HG02938 (cell line): ENCODE measurements at regions not wholly inside any gene's neighbourhood (a gene's known extent, or its start where the extent isn't known, plus 50 kb on each side); places are given as distances from the start of the nearest gene placed in this dataset.
"Not testable (repeated sequence)": the region's sequence is repeated elsewhere in the genome, so short reads cannot be mapped to it uniquely, and the experiment has no call there.

ENCODE experiments used
- ATAC-seq: cut with Tn5 transposase; IDR thresholded peaks from one replicate; pipeline ENCODE4 v1.9.1; 2021; ENCODE audit warnings: mild to moderate bottlenecking, moderate library complexity; ENCODE audit not compliant: unreplicated experiment

DNA sequence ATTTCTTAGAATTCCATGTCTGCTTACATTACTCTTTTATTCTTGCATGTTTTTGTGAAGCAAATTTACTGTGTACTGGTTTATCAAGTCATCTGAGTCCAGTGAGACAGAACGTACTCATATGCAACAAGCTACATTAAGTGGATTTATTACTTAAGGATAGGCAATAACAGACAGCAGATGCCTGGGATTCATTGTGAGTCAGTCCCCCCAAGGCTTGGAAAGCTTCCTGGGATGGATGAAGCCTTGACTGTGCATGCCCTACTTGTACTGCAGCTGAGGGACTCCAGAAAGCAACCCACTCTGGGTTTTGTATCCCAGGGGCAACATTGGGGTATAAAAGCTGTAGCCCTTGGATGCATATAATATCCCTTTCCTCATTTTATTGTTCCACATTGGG, 113.4 kb upstream of the RAB18 start:
- ATAC-seq = no peak

DNA sequence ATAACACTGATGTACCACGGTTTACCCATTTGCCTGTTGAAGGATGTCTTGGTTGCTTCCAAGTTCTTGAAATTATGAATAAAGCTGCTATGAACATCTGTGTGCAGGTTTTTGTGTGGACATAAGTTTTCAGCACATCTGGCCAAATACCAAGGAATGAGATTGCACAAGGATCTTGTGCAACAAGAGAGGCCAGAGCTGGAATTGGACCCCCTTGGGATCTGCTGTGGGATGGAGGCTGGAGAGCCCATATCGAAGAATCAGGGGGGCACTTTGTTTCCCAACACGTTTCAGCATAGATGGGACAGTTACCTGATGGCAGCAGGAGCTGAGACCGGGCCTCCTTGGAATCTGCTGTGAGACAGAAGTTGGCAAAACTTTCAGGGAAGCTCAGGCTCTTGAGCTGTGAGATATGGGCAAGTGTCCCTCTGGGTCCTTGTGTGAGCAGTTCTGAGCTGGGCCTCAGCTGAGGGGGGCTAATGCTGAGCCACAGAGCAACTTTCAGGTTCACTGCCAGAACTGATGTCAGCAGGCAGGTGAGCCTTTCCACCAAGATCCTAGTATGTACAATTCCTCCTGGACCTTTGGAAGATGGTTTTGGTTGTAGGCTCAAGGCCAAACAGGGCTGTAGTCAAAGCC, 115.2 kb upstream of the RAB18 start:
- no peak for ATAC-seq

DNA sequence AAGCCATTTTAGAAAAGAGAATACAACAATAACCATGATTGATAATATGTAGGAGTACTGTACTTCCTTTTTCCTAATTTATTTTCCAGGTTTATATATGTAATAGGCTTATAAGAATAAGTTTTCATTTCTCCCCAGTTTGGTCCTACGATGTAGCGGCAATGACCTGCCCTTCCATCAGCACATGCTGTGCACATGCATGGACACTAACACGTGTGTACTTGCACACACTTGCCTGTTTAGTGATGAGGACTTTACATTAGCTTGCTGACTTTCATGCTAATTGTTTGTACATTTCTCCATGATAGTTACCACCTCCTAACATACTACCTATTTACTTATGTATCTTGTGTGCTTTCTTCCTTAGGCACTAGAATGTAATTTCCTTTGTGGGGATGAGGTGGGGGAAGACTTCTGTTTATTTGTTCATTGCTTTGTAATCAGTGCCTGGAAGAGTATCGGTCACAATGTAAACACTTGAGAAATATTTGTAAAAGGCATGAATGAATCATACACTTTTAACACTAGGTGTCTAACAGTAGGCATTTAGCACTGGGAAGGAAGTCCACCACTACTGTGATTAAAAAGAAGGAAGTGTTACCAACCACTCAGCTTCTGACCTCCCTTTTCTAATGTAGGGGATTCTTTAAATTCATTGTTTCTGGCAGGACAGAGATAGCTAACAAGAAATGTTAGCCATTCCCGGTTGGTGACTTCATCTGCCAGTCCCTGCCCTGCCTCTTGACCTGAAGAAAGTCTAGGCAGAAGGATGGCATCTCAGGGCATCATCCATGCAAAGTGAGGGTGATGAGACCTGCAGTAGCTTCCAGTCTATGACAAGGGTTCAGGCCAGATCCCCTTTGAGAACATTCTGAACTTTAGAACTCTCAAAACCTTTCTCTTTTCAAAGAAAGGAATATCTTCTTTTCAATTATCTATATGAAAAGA, 120.2 kb upstream of the RAB18 start:
- no peak for ATAC-seq

DNA sequence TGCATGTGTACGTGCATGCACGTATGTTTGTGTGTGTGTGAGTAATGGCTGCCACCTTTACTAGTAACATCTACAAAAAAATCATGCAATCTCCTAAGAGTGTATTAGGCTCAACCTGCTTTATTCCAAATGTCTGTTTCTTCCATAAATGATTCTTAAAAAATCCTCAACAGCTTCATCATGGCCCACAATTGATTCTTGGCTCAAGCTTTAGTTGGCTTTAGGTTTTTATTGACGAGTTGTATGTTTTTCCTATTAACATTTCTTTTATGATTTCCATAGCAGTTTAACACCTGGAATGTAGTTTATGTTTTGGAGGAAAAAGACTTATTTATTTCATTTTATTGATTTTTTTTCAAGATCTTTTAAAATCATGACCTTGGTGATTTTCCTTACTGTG, 121.9 kb upstream of the RAB18 start:
- no peak for ATAC-seq

DNA sequence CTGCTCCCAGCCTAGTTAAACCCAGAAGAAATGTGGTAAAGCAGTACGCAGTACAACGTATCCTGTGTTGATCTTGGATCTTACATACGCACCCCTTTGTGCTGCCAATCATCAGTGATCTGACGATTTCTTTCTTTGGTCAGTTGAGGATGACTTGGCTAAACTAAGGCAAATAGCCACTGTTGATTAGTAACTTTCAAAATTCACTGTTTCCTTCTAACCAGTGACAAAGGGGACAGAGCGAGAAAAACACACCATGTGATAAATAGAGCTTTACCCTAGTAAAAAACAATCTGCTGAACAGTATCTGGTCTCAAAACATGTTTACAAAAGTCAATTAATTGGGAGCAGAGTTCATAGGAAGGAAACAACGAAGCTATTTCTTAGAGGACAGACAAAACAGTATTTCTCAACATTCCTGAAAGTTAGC, 123.2 kb upstream of the RAB18 start:
- ATAC-seq = no peak

DNA sequence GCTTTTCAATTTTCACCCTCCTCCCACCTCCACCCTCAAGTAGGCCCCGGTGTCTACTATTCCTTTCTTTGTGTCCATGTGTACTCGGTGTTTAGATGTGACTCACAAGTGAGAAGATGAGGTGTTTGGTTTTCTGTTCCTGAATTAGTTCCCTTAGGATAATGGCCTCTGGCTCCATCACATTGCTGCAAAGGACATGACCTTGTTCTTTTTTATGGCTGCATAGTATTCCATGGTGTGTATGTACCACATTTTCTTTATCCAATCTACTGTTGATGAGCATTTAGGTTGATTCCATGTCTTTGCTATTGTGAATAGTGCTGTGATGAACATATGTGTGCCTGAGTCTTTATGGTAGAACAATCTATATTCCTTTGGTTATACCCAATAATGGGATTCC, 125.1 kb upstream of the RAB18 start:
- not testable (repeated sequence) for ATAC-seq

DNA sequence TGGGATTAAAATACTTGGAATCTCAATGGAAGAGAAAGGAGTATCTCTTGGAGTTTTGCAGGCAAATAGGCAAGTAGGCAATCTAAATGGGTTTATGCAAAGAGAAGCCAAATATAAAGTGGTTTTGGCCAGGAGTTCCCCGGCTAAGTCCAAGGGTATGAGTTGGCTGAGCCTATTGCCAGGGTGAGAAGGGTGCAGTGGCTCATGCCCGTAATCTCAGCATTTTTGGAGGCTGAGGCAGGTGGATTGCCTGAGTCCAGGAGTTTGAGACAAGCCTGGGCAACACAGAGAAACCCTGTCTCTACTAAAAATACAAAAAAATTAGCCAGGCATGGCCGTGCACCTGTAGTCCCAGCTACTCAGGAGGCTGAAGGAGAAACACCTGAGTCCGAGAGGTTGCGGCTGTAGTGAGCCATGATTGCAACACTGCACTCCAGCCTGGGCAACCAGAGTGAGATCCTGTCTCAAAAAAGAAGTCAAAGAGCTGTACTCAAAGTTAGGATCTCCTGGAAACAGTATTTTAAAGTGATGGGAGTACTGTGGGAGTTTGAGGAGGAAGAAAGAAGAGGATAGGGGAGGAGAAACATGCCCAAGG, 130.4 kb upstream of the RAB18 start:
- no peak for ATAC-seq

DNA sequence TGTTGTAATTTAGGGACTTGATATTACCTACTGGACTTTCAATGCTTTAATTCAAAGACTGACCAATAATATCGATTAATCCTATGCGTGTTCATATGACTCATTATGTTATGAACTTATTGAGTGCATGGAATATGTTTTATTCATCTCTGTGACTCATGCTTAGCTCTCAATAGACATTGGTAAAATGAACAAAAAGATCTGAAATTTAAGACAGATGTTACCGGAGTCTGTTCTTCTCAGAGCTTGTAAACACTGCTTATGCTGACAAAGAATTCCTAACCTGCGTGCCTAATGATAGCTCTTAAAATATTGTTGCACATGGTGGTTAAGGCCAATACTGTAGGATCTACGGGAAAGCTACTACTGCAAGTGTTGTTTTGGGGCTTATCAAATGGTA, 131.5 kb upstream of the ACBD5 start:
- ATAC-seq = no peak

DNA sequence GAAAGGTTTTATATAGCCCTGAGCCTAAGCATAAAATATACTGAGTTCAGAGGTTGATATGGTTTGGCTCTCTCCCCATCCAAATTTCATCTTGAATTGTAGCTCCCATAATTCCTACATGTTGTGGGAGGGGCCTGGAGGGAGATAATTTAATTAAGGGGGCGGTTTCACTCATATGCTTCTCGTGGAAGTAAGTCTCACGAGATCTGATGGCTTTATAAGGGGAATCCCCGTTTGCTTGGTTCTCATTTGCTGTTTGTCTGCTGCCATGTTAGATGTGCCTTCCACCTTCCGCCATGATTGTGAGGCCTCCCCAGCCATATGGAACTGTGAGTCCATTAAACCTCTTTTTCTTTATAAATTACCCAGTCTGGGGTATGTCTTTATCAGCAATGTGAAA, 130.8 kb upstream of the ACBD5 start:
- ATAC-seq = not testable (repeated sequence)

DNA sequence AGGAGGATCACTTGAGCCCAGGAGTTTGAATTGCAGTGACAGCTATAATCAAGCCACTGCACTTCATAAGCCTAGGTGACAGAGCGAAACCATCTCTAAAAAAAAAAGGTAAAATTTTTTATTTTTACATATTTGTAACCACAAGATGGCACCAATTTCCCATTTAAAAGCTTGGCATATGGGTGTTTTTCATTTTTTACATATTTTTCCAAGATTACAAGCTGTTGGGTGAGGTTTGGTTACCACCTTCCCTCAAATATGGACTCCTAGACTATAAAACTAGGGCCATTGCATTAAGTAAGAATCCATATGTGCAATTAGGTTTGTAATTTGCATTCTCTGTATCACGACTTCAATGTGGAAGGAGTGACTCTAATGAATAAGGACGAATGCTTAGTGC, 129.3 kb upstream of the ACBD5 start:
- ATAC-seq = no peak

DNA sequence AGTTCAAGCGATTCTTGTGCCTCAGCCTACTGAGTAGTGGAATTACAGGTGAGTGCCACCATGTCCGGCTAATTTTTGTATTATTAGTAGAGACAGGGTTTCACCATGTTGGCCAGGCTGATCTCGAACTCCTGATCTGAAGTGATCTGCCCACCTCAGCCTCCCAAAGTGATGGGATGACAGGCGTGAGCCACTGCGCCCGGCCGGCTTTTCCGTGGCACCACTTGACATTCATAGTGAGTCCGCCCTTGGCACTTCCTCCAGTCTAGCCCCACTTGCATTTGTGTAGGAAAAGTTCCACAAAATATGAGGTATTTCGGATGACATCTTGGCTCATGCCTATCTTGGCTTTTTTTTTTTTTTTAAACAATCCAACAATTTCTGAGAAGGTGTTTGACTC, 128.1 kb upstream of the ACBD5 start:
- no peak for ATAC-seq

DNA sequence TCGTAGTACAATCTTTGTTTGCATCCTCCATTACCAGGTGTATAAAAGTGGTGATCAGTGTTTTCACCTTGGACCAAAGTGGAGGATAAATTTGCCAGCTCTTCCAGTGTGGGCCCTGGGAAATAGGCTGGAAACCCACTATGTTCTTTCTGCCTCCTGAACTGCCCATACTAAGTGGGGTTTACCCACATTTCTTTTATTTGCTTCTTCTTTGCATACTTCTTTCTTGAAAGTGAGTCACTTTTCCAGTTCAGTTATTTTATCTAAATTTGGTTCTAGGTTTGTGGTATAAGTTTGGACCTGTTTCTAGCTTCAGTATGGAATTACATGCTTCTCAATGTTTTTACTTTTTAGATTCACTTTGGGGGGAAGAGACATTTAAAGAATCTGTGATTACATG, 126.2 kb upstream of the ACBD5 start:
- ATAC-seq = no peak

DNA sequence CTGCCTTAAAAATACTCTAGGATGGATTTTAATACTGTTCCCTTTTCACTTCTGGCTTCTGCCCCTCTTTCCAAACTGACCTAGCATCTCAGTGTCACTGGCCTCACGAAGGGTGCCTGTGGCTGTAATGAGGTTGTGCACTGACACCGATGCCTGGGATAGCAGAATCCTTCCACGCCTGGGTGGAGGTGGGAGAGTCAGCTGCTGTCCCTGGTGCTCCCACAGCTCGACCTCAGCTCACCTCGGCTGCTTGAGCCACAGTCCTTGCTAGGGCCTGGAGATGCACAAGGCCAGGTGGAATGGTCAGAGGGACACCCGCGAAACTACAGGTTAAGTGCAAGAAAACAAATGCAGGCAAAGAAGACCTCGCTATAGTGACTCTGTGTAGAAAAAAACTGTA, 123.4 kb upstream of the ACBD5 start:
- no peak for ATAC-seq

DNA sequence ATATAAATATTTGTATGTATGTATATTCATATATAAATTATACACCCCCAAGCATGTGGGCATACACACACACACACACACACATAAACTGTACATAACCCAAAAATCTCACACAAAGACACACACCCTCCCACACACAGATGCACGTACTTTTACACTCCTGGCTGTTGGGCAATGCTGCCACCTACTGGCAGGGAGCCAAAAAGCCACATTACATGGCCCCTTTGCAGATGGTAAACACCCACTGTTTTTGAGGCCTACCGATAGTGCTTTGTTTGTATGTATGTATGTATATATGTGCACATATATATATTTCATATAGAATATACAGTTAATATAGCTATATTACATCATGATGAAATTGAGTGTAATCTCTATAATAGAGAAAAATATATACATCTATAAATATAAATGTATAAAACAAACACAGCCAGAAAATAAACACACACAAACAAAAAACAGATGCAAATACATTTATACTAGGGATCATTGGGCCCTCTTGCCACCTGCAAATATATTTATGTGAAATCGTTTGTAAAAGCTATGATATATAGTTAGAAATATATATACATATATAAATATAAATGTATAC, 120.1 kb upstream of the ACBD5 start:
- ATAC-seq = peak; percentile 94

DNA sequence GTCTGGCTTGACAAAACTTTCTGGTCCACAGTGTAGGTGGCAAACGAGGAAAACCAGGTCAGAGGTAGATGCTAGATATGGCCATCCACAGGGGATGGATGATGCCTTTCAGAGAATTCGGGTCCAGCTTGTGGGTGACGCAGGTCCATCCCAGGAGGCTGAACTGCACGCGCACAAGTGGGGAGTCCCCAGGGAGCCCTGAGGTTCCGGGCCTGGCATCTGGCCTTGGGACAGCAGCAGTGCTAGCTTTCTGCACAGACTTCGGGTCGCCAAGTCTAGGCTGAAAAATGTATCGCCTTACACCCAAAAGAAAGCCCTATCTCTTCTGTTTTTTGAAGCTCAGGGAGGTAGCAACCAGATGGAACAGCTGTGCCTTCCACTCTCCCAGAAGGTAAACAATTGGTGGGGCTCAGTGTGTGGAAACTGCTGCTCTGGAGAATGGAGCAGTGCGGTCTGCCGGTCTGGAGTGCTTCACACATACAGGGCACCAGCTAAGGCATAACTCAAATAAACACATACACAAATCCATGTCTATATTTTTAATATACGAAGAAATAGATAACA, 119.3 kb upstream of the ACBD5 start:
- no peak for ATAC-seq

DNA sequence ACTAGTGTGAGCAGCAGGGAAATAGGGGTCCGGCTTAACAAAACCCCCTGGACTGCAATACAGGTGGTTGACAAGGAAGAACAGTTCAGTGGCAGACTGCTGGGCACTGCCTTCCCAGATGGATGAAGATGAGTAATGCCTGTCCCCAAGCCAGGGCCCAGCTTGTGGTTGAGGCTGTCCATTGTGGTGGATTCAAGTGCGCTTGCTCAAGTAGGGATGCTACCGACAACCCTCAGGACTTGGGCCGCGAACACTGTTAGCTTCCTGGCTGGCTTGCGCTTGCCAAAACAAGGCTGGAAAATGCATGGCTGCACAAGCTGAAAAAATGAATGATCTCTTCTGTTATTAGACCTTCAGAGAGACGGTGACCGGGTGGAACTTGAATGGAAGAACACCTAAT, 116.1 kb upstream of the ACBD5 start:
- no peak for ATAC-seq

DNA sequence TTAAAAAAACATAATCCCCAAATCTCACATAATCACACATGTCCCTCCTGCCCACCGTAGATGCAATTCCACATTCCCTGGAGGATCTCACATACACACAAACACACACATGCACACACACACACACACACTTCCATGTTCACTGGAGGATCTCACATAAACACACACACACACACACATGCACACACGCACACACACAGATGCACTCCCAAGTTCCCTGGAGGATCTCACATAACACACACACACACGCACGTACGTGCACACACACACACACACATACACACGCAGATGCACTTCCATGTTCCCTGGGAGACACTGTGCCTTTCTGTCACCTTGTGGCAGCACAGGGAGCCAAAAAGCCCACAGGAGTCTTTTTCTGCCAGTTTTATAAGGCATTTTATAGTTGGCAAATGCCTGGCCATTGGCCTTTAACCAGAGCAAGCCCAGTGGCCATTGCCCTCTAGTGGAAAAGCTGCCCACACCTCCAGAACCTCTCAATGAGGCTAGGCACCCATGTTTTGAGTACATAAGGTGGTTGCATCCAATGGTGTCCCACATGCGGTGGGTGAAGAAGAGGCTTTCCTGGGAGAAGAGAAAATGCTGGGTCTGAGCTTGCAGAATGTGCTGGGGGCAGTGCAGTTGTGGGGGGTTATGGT, 115.4 kb upstream of the ACBD5 start:
- no peak for ATAC-seq

DNA sequence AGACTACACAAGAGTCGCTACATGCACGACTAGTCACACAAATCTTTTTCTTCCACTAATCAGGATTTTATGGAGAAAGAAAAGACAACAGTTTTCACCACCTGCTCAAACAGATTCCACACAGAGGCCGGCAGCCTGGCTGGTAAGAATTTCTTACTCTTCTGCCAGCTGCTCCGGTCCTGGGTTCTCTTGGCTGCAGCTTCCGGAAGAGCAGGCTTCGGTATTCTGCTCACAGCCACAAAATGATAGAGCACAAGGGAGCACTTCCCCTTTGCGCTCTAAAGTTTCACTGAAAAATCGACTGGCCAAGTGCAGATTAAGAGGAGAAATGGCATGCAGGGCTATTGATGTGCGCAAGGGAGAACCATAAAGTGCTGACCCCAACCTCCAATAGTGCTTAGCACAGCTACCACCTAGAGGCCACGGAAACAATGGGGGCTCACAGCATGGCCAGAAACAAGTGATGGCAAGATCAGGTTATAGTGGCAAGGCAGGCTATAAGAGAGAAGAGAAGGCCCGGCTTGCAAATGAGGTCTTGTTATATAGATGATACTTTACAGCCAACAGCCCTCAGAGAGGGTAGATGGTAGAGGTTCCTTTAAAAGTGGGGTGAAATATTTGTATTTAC, 114.2 kb upstream of the ACBD5 start:
- peak; percentile 97 for ATAC-seq

DNA sequence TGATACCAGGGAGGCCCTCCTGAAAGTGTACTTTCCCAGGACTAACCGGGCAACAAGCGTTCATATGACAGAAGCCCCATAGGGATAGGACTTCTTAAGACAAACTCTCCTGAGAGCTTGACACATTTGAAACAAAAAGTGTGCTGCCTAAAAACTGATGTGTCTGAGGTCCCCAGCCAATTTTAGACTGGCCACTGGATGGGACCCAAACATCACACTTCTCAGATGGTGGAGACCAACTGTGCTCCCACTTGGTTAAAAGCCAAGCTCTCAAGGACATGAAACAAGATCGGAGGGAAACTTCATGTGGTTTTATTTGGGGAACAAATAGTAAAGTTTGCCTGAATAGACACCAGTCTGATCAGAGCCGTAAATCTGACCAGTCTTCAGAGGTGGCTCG, 113.5 kb upstream of the ACBD5 start:
- peak; percentile 26 for ATAC-seq

DNA sequence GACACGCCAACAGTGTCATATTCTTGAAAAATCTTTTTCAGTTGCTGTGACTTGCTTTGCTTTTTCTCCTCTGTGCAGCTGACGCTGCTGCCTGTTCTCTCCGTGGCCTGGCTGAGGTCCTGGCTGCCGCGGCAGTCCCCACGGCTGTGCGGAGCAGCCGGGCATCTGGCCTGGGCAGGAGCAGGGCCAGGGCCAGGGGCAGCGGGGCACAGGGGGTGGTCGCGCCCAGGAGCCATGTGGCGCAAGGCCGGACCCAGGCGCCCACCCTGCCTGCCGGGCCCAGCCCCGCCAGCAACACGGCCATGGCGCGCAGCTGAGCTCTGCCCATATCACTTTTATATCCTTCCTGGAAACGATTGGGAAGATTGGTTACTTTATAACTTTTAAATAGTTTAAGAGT, 109.4 kb upstream of the ACBD5 start:
- no peak for ATAC-seq
